ENCODE measurements at regions not wholly inside any gene's neighbourhood (a gene's known extent, or its start where the extent isn't known, plus 50 kb on each side); places are given as distances from the start of the nearest gene placed in this dataset.
"Not testable (repeated sequence)": the region's sequence is repeated elsewhere in the genome, so short reads cannot be mapped to it uniquely, and the experiment has no call there.

DNA sequence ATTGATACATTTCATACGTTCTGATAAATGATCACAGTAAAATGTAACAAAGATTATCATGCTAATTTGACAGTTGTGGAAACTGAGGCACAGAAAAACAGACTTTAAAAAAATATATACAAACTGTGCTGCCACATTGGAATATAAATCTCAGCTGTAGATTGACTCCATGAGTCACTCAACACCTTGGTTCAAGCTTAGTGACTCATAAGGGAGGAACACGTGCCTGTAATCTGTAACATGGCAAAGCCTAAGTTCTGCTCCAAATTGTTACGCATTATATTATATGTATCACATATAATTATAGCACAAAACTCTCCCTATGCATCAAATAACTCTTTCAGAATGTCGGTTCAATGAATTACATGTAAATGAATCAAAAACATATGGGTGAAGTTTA, 1047.5 kb downstream of the GATA3 start:
- ATAC-seq, result no peak
- no peak for DNase-seq

DNA sequence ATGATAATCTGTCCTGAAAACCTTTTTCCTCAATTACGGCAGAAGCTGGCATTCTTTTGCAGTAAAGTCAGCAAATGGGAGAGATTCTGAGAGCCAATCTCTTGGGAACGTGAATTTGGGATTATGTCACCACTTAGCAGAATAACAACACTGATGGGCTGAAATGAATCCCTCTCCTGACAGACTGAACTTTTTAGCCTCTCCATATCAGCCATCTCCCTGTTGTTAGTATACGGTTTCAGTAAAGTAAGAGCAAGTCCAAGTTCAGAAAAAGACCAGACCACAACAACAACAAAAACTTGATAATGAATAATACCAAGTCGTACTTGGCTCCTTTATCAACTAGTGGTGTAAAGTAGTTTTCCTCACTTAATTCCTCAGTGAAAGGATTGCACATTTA, 1048.8 kb downstream of the GATA3 start:
- no peak for ATAC-seq
- DNase-seq, result no peak

DNA sequence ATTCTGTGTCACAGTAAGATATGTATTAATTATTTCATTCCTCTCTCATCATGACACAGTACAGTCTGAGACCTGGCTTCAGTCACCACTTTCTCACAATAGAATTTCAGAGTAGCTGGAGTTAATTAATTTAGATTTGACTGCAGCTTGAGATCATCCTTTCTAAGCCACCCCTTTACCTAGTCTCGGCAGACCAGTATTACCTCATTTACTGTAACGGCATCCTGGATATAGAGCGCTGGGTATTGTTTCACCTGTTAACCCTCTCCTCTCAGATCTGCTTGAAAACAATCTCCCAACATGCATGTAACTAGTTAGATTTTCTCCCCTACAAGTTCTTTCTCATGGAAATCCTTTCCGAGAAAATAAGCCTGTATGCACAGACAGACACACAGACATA, 1057.5 kb downstream of the GATA3 start:
- ATAC-seq (no peak), DNase-seq (no peak)

- DNase-seq (peak; percentile 5), ATAC-seq (no peak)
These were observed 1072.2 kb downstream of the GATA3 start for GRCh38 chr10:9126728-9127127.

DNA sequence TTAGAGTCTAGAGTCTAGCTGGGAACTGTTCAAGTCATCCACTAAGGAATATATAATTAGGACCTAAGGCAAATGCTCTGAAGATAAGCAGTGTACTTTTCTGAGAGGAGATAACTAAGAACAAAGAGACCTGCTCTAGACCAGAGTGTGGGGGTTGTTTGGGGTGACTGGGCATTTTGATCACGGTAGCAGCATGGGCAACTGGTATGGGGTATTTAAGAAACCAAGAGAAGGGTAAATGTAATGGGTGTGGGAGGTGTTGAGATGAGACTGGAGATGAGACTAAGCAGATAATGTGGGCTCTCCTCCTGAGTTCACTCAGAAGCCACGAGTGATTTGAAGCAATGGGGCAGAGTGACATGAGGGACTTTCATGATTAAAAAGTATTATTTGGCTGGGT, 1082.9 kb downstream of the GATA3 start:
- peak; percentile 90 for ATAC-seq

DNA sequence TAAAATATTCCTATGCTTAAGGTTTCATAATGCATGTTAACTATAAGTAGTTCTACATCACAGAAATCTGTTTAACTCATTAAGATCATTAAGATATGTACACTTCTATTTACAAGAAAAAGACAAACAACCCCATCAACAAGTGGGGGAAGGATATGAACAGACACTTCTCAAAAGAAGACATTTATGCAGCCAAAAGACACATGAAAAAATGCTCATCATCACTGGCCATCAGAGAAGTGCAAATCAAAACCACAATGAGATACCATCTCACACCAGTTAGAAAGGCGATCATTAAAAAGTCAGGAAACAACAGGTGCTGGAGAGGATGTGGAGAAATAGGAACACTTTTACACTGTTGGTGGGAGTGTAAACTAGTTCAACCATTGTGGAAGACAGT, 1084.3 kb downstream of the GATA3 start:
- ATAC-seq, DNase-seq: not testable (repeated sequence)

More for the DNA sequence above, 1082.9 kb downstream of the GATA3 start:
- DNase-seq, result no peak

DNA sequence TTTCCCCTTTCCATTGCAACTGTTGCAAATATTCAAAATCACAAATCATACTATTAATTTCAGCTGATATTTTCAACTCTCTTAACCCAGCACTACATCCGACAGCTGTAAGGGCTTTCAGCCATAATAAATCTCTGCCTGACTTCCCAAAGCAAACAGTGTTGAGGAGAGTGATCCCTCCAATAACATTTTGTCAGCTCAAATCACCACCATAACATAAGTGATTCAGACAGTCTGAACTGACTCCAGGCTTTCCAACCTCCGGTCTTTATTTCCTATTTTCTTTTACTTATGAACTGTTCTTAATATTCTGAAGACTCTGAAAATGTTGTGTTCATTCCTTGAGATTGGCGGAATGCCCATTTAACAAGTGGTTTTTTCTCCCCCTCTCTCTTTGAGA, 1085.9 kb downstream of the GATA3 start:
- ATAC-seq, result no peak
- no peak for DNase-seq

DNA sequence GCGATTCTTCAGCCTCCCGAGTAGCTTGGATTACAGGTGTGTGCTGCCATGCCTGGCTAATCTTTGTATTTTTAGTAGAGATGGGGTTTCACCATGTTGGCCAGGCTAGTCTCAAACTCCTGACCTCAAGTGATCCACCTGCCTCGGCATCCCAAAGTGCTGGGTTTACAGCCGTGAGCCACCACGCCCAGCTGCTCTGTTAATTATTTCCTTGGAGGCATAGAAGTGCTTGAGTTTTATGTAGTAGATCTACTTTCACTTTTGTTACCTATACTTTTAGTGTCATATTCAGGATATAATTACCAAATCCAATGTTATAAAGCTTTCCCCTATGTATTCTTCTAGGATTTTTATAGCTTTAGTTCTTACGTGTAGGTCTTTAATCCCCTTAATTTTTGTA, 1093.0 kb downstream of the GATA3 start:
- DNase-seq (no peak), ATAC-seq (no peak)

GRCh38 chr10:9149134-9149533, 1094.6 kb downstream of the GATA3 start:
- DNase-seq (no peak), ATAC-seq (no peak)

GRCh38 chr10:9153057-9153456, 1098.6 kb downstream of the GATA3 start:
- DNase-seq, ATAC-seq: not testable (repeated sequence)

DNA sequence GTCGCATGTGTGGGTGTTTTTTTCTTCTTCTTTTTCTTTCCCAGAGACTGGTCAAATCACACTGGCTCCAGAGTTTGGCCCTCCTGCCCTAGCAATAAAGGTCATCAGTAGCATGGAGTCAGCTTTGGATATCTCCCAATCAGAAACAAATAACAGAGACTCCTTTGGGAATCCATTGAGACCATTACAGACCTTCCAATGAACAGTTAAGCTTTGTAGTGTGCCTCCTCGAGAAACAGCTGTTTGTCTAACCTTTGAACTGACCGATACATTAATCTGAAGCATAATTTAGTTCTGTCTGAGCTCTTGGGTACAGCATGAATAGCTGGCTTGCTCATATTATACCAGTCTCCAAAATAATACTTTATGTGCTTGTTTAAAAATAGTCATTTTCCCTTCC, 1103.2 kb downstream of the GATA3 start:
- DNase-seq (no peak), ATAC-seq (no peak)

DNA sequence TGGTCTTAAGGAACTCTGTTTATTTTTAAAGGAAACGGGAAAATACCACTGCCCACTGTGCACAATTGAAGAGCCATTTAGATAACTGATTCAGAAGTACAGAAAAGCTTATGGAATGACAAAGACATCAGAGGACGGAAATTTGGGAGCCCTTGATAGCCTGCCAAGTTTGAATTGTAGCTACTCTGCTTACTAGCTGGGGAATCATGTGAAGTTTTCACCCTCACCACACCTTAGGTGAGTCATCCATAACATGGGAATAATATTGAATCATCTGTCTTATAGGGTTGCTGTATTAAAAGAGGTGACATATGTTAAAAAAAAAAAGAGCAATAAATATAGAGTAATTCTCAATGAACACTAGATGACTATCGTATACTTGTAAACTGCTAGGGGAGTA, 1104.2 kb downstream of the GATA3 start:
- no peak for ATAC-seq
- no peak for DNase-seq

DNA sequence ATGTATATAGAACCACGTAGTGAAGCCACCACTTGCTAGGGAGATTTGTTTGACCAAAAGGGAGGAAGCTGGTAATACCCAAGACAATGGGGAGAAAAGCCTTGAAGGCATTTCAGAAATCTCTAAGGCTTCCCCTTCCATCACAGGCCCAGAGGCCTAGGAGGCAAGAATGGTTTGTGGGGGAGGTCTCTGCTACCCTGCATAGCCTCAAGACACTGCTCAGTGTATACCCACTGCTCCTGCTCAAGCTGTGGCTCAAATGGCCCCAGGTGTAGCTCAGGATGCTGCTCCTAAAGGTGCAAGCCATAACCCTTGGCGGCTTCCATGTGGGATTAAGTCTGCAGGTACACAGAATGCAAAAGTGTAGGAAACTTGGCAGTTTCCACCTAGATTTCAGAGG, 1105.8 kb downstream of the GATA3 start:
- ATAC-seq (no peak), DNase-seq (no peak)

DNA sequence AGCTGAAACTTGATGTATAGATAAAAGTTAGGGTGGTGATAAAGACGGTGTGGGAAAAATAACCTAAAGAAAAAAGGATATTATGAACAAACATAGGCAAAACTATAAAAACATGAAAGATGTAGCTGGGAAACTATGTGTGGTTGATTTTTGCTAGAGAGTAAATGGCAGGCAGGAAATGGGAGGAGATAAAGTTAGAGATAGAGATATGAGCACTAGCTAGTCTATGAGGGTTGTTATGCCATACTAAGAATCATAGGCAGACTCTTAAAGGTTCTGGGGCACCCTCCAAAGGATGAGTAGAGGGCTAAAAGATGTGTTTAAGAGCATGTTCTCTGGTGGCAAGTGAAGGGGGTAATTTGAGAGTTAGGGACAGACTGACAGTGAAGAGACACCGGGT, 1109.2 kb downstream of the GATA3 start:
- ATAC-seq, result no peak
- no peak for DNase-seq

DNA sequence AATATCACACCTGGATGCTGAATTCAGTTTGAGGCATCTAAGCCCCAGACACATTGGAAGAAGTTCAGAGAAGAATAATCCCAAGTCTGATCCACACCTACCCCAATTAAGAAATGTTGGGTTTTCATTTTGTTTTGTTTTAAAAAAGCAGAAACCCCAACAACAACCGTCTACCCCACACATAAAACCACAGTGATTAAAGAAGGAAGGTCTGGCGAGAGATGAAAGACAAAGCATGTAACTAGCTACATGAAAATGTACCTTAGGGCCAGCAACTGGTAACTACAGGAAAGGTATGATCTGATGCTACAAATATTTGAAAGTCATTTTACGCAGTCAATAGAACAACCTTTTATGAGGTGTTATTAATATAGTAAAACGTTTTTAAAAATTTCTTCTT, 1112.3 kb downstream of the GATA3 start:
- ATAC-seq, result no peak

GRCh38 chr10:9172276-9172675, 1117.8 kb downstream of the GATA3 start:
- DNase-seq, result no peak
- no peak for ATAC-seq

More for the DNA sequence above, 1112.3 kb downstream of the GATA3 start:
- DNase-seq, result no peak

DNA sequence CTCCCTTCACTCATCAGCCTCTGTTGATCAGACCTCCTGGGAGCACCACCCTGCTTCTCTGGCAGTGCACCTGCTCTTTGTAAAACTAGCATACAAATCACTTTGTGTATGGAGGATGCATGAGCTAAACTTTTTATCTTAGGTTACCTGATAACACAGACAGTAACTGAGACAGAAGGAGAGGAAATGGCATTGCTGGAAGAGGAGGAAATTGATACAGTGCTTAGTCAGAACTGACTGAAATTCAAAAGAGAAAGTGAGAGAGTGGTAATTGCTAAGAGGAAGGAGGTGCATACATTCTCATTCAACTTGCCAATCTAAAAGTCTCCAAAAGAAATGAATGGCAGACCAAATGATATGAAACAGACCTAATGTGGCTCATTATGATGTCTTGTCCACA, 1120.7 kb downstream of the GATA3 start:
- ATAC-seq, result peak; percentile 94

DNA sequence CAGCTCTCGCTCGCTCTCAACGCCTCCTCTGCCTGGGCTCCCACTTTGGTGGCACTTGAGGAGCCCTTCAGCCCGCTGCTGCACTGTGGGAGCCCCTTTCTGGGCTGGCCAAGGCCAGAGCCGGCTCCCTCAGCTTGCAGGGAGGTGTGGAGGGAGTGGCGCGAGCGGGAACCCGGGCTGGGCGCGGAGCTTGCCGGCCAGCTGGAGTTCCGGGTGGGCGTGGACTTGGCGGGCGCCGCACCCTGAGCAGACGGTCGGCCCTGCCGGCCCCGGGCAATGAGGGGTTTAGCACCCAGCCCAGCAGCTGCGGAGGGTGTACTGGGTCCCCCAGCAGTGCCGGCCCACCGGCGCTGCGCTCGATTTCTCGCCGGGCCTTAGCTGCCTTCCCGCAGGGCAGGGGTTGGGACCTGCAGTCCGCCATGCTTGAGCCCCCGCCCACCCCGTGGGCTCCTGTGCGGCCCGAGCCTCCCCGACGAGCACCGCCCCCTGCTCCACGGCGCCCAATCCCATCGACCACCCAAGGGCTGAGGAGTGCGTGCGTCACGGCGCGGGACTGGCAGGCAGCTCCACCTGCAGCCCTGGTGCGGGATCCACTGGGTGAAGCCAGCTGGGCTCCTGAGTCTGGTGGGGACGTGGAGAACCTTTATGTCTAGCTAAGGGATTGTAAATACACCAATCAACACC, 1128.9 kb downstream of the GATA3 start:
- ATAC-seq, DNase-seq: not testable (repeated sequence)

More for the DNA sequence above, 1120.7 kb downstream of the GATA3 start:
- no peak for DNase-seq

DNA sequence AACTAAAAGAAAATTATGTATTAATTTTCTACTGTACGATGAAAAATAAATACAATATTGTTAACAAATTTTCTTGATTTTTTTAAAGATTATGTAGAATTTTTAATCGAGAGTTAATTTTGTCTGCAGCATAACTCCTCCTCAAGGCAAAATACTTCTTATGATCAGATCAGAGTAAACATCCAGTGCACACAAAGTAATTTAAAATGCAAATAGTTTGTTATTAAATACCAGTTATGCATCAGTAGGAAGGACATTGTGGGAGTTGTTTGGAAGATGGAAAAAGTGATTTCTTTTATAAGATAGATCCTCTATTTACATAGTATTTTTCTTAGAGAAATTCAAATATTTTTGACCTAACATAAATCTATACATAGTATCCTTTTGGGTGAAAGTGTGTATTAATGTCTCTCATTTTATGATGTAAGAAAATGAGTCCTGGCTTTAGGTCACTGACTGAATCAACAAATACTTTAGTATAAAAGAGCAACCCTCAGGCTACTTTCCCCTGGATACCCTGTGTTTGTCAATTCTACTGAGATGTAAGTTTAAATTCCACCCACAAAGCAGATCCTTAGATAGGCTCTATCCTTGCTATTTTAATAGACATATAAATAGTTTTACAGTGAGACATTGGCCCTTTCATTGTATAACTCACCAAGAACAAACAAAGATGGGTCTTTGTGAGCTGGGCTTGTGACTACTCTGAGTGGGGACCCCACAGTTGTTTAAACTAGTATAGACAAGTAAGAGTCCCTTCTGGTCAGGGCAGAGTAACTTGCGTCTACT, 1133.7 kb downstream of the GATA3 start:
- DNase-seq, result no peak
- no peak for ATAC-seq

DNA sequence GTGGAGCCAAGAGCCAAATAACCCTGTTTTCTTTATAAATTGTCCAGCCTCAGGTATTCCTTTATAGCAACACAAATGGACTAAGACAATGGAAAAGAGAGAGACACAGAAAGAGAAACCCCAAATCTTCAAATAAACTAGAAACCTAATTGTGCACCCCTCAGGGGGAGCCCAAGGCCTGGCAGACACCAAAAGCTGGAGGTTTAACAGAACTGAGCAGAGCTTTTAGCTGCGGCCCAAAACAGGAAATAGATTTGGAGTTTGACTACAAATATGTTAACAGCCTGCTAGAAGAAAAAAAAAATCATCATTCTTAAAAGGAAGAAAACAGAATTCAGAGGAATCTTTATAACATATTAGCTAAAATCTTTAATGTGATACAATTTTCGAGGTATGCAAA, 1135.0 kb downstream of the GATA3 start:
- no peak for DNase-seq
- no peak for ATAC-seq

GRCh38 chr10:9193120-9193519, 1138.6 kb downstream of the GATA3 start:
- no peak for DNase-seq
- no peak for ATAC-seq

GRCh38 chr10:9195385-9195784, 1140.9 kb downstream of the GATA3 start:
- no peak for ATAC-seq

GRCh38 chr10:9198611-9199010, 1144.1 kb downstream of the GATA3 start:
- no peak for DNase-seq
- ATAC-seq, result no peak

More at GRCh38 chr10:9195385-9195784, 1140.9 kb downstream of the GATA3 start:
- no peak for DNase-seq

GRCh38 chr10:9205558-9205957, 1151.1 kb downstream of the GATA3 start:
- DNase-seq (no peak), ATAC-seq (no peak)

Measured in stimulated activated naive CD8-positive, alpha-beta T cell treated with anti-CD3 and anti-CD28 coated beads, Interleukin-15, Interleukin-2, amounts not matched to agents 100 U/mL and 50 U/mL, for 24 hours (primary cell).